ENCODE measurements at regions not wholly inside any gene's neighbourhood (a gene's known extent, or its start where the extent isn't known, plus 50 kb on each side); places are given as distances from the start of the nearest gene placed in this dataset.

DNA sequence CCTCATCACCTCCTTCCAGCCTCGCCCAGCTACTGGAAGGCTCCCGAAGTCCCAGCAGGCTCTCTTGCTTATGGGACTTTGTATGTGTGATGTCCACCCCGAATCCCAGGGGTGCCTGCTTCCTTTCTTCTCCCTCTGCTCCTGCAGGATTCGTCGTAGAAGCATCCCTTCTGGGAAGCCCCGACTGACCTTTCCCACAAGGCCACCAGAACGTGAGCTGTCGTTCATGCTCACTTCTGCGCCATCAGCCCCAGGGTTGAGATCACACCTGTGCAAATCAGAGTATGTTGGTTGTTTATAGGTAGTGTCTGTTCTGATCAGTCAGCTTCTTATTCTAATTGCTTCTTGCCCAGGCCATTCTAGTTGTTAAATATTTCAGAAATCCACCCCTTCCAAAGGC, 101.8 kb downstream of the HS1BP3 start:
- BruUV-seq (replicated peaks), result no TSS peak
- no peaks in the 10 kb centered on the region for H3K9me3 ChIP-seq (replicated peaks; ENCODE audit: control insufficient read depth, insufficient read depth, low read length)
- CTCF ChIA-PET, result no interaction called here
- no peak overlapping the region for H3K4me3 ChIP-seq (replicated peaks in 1 of 3; ENCODE audit: insufficient read depth in 1 of 3, low read depth in 1 of 3, low read length in 3 of 3)
- POLR2A ChIA-PET, result no interaction called here
- FAIRE-seq (no peak), DNase-seq (ENCODE audit: low read depth, low spot score) (no peak)
- no peak for TF ChIP-seq POLR2A (IDR thresholded peaks at IDR 0.05; ENCODE audit: low read depth, low read length)
- no peak for TF ChIP-seq GATA2 (IDR thresholded peaks at IDR 0.05; ENCODE audit: insufficient read depth, insufficient read length, low read depth, low read length)
- no peaks in the 10 kb centered on the region for H3K9me1 ChIP-seq (replicated peaks; ENCODE audit: control insufficient read depth, extremely low read depth, insufficient read depth, low read length)
- H2AFZ ChIP-seq (ENCODE audit: low read depth, low read length), result no peak overlapping the region
- H4K20me1 ChIP-seq (replicated peaks; ENCODE audit: control insufficient read depth, extremely low read depth, insufficient read depth, low read length), result no peaks in the 10 kb centered on the region
- no peaks in the 10 kb centered on the region for H3K27me3 ChIP-seq (ENCODE audit: control insufficient read depth in 2 of 2, insufficient read depth in 2 of 2, low read length in 2 of 2)
- H3K36me3 ChIP-seq (ENCODE audit: control insufficient read depth in 2 of 2, extremely low read depth in 1 of 2, insufficient read depth in 2 of 2, low read length in 2 of 2), result no peaks in the 10 kb centered on the region
- intact Hi-C loops (cut with micrococcal nuclease) (no loop called here), dilution Hi-C loops (cut with MboI; ENCODE audit: extremely low pct_ligation_motif_present, low sequenced_read_pairs) (no loop called here)
- H3K4me2 ChIP-seq (ENCODE audit: insufficient read depth, low read length), result no peak overlapping the region
- no peak overlapping the region for H3K27ac ChIP-seq (ENCODE audit: insufficient read depth, low read depth, low read length)
- H3K4me1 ChIP-seq (ENCODE audit: control insufficient read depth, extremely low read depth, insufficient read depth, low read length), result no peaks in the 10 kb centered on the region
- H3K9ac ChIP-seq (replicated peaks; ENCODE audit: extremely low read depth, insufficient read depth, low read length), result no peak overlapping the region
- no peaks in the 10 kb centered on the region for H3K79me2 ChIP-seq (ENCODE audit: control insufficient read depth, insufficient read depth, low read length)

- H3K36me3 ChIP-seq (ENCODE audit: control insufficient read depth in 2 of 2, extremely low read depth in 1 of 2, insufficient read depth in 2 of 2, low read length in 2 of 2), result no peaks in the 10 kb centered on the region
- H3K9ac ChIP-seq (replicated peaks; ENCODE audit: extremely low read depth, insufficient read depth, low read length), result no peak overlapping the region
- H3K9me1 ChIP-seq (replicated peaks; ENCODE audit: control insufficient read depth, extremely low read depth, insufficient read depth, low read length), result no peaks in the 10 kb centered on the region
- POLR2A ChIA-PET, result no interaction called here
- H2AFZ ChIP-seq (ENCODE audit: low read depth, low read length), result no peak overlapping the region
- H3K4me2 ChIP-seq (ENCODE audit: insufficient read depth, low read length), result no peak overlapping the region
- no peak overlapping the region for H3K27ac ChIP-seq (ENCODE audit: insufficient read depth, low read depth, low read length)
- H3K27me3 ChIP-seq (ENCODE audit: control insufficient read depth in 2 of 2, insufficient read depth in 2 of 2, low read length in 2 of 2), result no peaks in the 10 kb centered on the region
- intact Hi-C loops (cut with micrococcal nuclease), result no loop called here
- no peaks in the 10 kb centered on the region for H3K4me1 ChIP-seq (ENCODE audit: control insufficient read depth, extremely low read depth, insufficient read depth, low read length)
- no peak for FAIRE-seq
- H3K4me3 ChIP-seq (replicated peaks in 1 of 3; ENCODE audit: insufficient read depth in 1 of 3, low read depth in 1 of 3, low read length in 3 of 3), result no peak overlapping the region
- H3K9me3 ChIP-seq (replicated peaks; ENCODE audit: control insufficient read depth, insufficient read depth, low read length), result no peaks in the 10 kb centered on the region
- no peaks in the 10 kb centered on the region for H3K79me2 ChIP-seq (ENCODE audit: control insufficient read depth, insufficient read depth, low read length)
- dilution Hi-C loops (cut with MboI; ENCODE audit: extremely low pct_ligation_motif_present, low sequenced_read_pairs), result no loop called here
- no peaks in the 10 kb centered on the region for H4K20me1 ChIP-seq (replicated peaks; ENCODE audit: control insufficient read depth, extremely low read depth, insufficient read depth, low read length)
- CTCF ChIA-PET, result no interaction called here
- TF ChIP-seq, protein P1, sequence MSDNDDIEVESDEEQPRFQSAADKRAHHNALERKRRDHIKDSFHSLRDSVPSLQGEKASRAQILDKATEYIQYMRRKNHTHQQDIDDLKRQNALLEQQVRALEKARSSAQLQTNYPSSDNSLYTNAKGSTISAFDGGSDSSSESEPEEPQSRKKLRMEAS (IDR thresholded peaks at IDR 0.05; ENCODE audit: insufficient read depth, insufficient read length), result no peak
- TF ChIP-seq FOS (IDR thresholded peaks at IDR 0.05; ENCODE audit: borderline replicate concordance, insufficient read depth, low read length) (no peak), GATA2 (IDR thresholded peaks at IDR 0.05; ENCODE audit: insufficient read depth, insufficient read length, low read depth, low read length) (no peak), JUN (IDR thresholded peaks at IDR 0.05; ENCODE audit: borderline replicate concordance, insufficient read depth, insufficient read length, low read depth) (no peak), EZH2 (IDR thresholded peaks at IDR 0.05; ENCODE audit: borderline replicate concordance, low read depth, low read length, severe bottlenecking) (no peak), CTCF (IDR thresholded peaks at IDR 0.05; ENCODE audit: extremely low read depth in 1 of 2, insufficient read depth in 1 of 2, low read depth in 1 of 2, low read length in 2 of 2) (no peak), POLR2AphosphoS5 (IDR thresholded peaks at IDR 0.05; ENCODE audit: insufficient read depth, low read depth, low read length) (no peak), MYC (IDR thresholded peaks at IDR 0.05; ENCODE audit: low read depth, low read length) (no peak), POLR2A (IDR thresholded peaks at IDR 0.05; ENCODE audit: low read depth, low read length) (no peak)
- no TSS peak for BruUV-seq (replicated peaks)
- no peak for DNase-seq (ENCODE audit: low read depth, low spot score)
These were observed 101.1 kb downstream of the HS1BP3 start for GRCh38 chr2:20549691-20550348.

Measured in endothelial cell of umbilical vein (primary cell).